ENCODE measurements at regions not wholly inside any gene's neighbourhood (a gene's known extent, or its start where the extent isn't known, plus 50 kb on each side); places are given as distances from the start of the nearest gene placed in this dataset.

DNA sequence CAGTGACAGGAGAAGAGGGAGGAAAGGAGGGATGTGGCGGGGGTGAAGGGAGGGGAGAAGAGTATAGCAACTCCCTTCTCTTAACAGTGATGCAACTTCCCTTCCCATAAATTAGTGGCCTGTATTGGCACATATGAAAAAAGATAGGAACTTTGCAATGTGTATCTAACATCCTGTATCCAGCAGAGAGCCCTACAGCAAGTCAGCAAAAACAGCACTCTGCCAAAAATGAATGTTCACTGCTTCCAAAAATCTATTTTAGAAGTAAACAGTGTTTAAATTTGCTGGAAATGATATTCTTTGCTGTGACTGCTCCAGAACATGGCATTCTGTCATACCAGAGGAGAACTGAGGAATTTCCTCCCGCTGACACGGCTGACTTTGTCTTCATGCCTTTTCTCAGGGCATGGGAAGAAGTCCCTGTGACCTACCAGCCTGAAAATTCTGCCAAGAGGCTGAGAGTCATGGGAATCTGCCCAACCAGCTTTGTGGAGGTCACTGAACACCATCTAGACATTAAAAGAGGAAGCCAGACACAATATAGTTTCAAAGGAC, 343.4 kb upstream of the RASGEF1B start:
- H3K4me1 ChIP-seq = peaks cover 0 to 3% (median 0%) of the 10 kb centered on the region in 4 donors
- 57 to 63% methylated on average over 1 to 3 of the region's 3 CpGs for WGBS, 2 donors (ENCODE audit: low coverage in 1 of 2)
- in situ Hi-C loops (cut with MboI; ENCODE audit: low pct_ligation_motif_present in 1 of 4, low pct_unique_long_range_greater_than_20kb in 1 of 4, low sequenced_read_pairs in 3 of 4) = no loop called here
- DNase-seq = no peak
- intact Hi-C loops (cut with DNase I; ENCODE audit: low total_unique reads) = no loop called here
- H3K36me3 ChIP-seq = no peaks in the 10 kb centered on the region
- H3K27ac ChIP-seq = no peak overlapping the region
- no peak for TF ChIP-seq EP300 (IDR thresholded peaks at IDR 0.05; ENCODE audit: low read depth)
- no peak for TF ChIP-seq POLR2AphosphoS5 (IDR thresholded peaks at IDR 0.05)
- TF ChIP-seq, protein P1, sequence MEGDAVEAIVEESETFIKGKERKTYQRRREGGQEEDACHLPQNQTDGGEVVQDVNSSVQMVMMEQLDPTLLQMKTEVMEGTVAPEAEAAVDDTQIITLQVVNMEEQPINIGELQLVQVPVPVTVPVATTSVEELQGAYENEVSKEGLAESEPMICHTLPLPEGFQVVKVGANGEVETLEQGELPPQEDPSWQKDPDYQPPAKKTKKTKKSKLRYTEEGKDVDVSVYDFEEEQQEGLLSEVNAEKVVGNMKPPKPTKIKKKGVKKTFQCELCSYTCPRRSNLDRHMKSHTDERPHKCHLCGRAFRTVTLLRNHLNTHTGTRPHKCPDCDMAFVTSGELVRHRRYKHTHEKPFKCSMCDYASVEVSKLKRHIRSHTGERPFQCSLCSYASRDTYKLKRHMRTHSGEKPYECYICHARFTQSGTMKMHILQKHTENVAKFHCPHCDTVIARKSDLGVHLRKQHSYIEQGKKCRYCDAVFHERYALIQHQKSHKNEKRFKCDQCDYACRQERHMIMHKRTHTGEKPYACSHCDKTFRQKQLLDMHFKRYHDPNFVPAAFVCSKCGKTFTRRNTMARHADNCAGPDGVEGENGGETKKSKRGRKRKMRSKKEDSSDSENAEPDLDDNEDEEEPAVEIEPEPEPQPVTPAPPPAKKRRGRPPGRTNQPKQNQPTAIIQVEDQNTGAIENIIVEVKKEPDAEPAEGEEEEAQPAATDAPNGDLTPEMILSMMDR (IDR thresholded peaks at IDR 0.05) = no peak
- TF ChIP-seq POLR2A (IDR thresholded peaks at IDR 0.05) = no peak
- H3K27me3 ChIP-seq = no peaks in the 10 kb centered on the region
- H3K4me3 ChIP-seq = no peak overlapping the region
- H3K9me3 ChIP-seq = no peaks in the 10 kb centered on the region

DNA sequence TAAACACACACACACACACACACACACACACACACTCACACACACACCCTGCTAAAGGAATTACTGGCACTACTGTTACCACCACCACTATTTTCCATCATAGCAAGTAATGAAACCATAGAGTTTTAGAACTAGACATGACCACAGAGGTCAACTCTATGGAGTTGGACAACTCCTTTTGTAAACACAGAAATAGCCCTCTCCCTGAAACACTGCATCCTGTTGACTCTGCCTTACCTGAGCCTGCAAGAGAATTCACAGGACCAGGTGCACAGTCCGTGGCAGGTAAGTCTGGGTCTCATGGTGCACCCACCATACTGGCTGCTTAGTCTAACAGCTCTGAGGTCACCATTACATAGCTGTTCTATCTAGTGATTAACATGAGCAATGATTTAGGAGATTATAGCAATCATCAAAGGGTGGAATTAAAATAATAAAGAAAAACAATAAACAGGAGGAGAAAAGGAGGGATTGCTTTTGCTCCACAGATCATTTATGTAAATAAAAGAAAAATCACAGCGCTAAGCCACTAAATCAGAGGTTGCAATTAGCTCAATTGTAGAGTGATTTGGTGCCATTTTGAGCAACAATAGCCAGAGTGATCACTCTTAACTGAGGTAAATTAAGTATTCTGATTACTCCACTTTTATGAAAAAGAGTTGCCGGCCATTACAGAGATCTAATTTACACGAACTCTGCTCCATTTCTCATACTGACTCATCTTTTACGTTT, 340.0 kb upstream of the RASGEF1B start:
- intact Hi-C loops (cut with DNase I; ENCODE audit: low total_unique reads) = no loop called here
- 83 to 92% methylated on average over 4 to 5 of the region's 5 CpGs for WGBS, 2 donors (ENCODE audit: low coverage in 1 of 2)
- H3K27me3 ChIP-seq = no peaks in the 10 kb centered on the region
- H3K9me3 ChIP-seq = no peaks in the 10 kb centered on the region
- no peak overlapping the region for H3K27ac ChIP-seq
- no peaks in the 10 kb centered on the region for H3K36me3 ChIP-seq
- in situ Hi-C loops (cut with MboI; ENCODE audit: low pct_ligation_motif_present in 1 of 4, low pct_unique_long_range_greater_than_20kb in 1 of 4, low sequenced_read_pairs in 3 of 4) = no loop called here
- H3K4me1 ChIP-seq = peaks cover 0 to 3% (median 0%) of the 10 kb centered on the region in 4 donors
- H3K4me3 ChIP-seq = no peak overlapping the region
- TF ChIP-seq, protein P1 (IDR thresholded peaks at IDR 0.05) = no peak
- TF ChIP-seq POLR2AphosphoS5 (IDR thresholded peaks at IDR 0.05) (no peak), EP300 (IDR thresholded peaks at IDR 0.05; ENCODE audit: low read depth) (no peak)
- DNase-seq = no peak

DNA sequence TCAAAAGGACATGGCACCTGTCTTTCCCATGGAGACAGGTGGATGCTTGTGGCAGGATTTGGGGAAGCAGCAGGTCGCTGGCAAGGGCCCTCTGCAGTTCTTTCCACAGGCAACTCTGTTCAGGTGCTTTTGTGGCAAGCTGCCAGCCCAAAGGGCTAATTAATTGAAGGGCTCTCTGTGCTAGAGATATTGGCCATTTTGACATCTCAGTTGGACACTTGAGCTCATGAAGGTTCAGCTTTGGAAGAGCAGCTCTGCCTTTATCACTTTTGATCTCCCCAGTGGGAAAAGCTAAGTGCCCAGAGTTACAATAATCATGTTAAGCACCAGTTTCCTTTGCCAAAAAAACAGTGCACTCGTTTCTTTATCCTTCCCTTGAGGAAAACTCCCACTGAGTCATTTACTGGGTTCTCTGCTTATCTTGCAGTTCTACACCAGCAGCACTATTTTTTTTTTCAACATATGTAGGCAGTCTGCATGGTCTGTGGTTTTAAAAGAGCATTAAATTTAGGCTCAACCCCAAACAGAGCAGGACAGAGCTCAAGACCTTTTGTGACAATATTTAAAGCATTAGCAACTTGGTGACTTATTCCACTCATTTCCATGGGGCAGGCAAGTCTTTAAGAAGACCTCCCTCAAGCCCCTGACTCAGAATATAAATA, 336.4 kb upstream of the RASGEF1B start:
- TF ChIP-seq EP300 (IDR thresholded peaks at IDR 0.05; ENCODE audit: low read depth) = no peak
- TF ChIP-seq, protein P1 (IDR thresholded peaks at IDR 0.05) = no peak
- TF ChIP-seq POLR2AphosphoS5 (IDR thresholded peaks at IDR 0.05) = no peak
- TF ChIP-seq POLR2A (IDR thresholded peaks at IDR 0.05) = no peak
- Histone ChIP-seq H3K9me3 (no peaks in the 10 kb centered on the region), H3K36me3 (no peaks in the 10 kb centered on the region), H3K4me3 (no peak overlapping the region), H3K27ac (no peak overlapping the region), H3K4me1 (no peaks in the 10 kb centered on the region), H3K27me3 (no peaks in the 10 kb centered on the region)
- intact Hi-C loops (cut with DNase I; ENCODE audit: low total_unique reads) = no loop called here
- WGBS, 2 donors (ENCODE audit: low coverage in 1 of 2) = 55 to 58% methylated on average over 2 of the region's 2 CpGs
- in situ Hi-C loops (cut with MboI; ENCODE audit: low pct_ligation_motif_present in 1 of 4, low pct_unique_long_range_greater_than_20kb in 1 of 4, low sequenced_read_pairs in 3 of 4) = no loop called here
- DNase-seq = no peak

DNA sequence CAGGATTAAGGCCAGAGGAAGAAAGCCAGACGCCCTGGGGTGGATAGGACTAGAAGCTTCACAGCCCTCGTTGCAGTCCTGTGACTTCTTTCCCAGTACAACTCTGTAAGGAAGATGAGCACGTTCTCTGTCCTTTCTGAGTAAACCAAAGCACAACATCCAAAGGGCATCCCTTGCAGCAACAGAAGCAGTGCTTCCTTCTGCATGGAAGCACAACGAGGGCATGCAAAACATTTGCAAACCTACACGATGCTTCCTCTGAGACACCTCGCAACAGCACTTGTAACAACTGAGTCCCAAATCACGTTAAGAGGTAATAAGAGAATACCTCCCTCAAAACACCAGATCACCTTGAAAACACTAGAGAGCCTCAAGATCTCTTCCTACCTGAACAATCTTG, 335.7 kb upstream of the RASGEF1B start:
- DNase-seq = no peak
- Histone ChIP-seq H3K4me1 (no peaks in the 10 kb centered on the region), H3K4me3 (no peak overlapping the region), H3K9me3 (no peaks in the 10 kb centered on the region), H3K27me3 (no peaks in the 10 kb centered on the region), H3K36me3 (no peaks in the 10 kb centered on the region), H3K27ac (no peak overlapping the region)
- intact Hi-C loops (cut with DNase I; ENCODE audit: low total_unique reads) = no loop called here
- TF ChIP-seq EP300 (IDR thresholded peaks at IDR 0.05; ENCODE audit: low read depth) = no peak
- TF ChIP-seq, protein P1 (IDR thresholded peaks at IDR 0.05) = no peak
- no peak for TF ChIP-seq POLR2AphosphoS5 (IDR thresholded peaks at IDR 0.05)
- TF ChIP-seq POLR2A (IDR thresholded peaks at IDR 0.05) = no peak
- in situ Hi-C loops (cut with MboI; ENCODE audit: low pct_ligation_motif_present in 1 of 4, low pct_unique_long_range_greater_than_20kb in 1 of 4, low sequenced_read_pairs in 3 of 4) = no loop called here
- WGBS, 2 donors (ENCODE audit: low coverage in 1 of 2) = 76 to 100% methylated on average over 2 to 7 of the region's 7 CpGs

Measured in transverse colon (tissue), 4 donors.